AG10803 (cell line): ENCODE measurements at regions not wholly inside any gene's neighbourhood (a gene's known extent, or its start where the extent isn't known, plus 50 kb on each side); places are given as distances from the start of the nearest gene placed in this dataset.
A peak's percentile ranks its signal among the peaks of the same experiment; 100 is the strongest.

Source experiments
- DNase-seq: peaks from one replicate; pipeline ENCODE4 v3.0.0; 2010; ENCODE audit warnings: low read depth
- H3K4me3 ChIP-seq: 2 replicates; pipeline ENCODE4 v1.5.1; 2011; ENCODE audit warnings: mild to moderate bottlenecking, low read length, control low read depth
- CTCF ChIP-seq: conservative IDR thresholded peaks from 2 replicates; pipeline ENCODE4 v1.5.1; 2011; ENCODE audit warnings: mild to moderate bottlenecking, low read length, control low read depth, inconsistent platforms

GRCh38 chr2:71756280-71756906, 303.0 kb downstream of the DYSF start:
- no peak for TF ChIP-seq CTCF
- DNase-seq: peak; percentile 52
- H3K4me3 ChIP-seq: no peak overlapping the region

- no peak for DNase-seq
- TF ChIP-seq CTCF: no peak
- no peak overlapping the region for H3K4me3 ChIP-seq
Measured at GRCh38 chr2:71751590-71751989, 298.2 kb downstream of the DYSF start.

GRCh38 chr2:71749671-71750101, 296.3 kb downstream of the DYSF start:
- peak; percentile 48 for DNase-seq
- H3K4me3 ChIP-seq: no peak overlapping the region
- TF ChIP-seq CTCF: no peak

DNA sequence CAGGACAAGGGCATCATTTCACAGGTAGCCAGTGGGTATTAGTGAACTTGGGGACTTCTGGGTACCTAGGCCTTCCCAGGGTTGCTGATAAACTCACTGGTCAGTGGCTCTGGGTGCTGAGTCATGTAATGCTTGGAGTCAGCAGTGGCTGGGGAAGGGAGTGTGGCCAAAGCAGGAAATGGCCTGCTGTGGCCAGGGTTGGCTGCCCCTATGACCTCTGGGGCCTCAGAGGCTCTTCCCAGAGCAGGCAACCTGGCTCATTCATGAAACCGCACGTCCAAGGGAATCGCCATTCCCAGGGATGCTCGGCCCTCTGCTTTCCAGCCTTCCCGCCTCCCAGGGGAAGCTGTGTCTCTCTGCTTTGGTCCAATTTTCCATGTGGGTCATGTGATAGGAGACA, 294.9 kb downstream of the DYSF start:
- DNase-seq: peak; percentile 26
- no peak overlapping the region for H3K4me3 ChIP-seq
- no peak for TF ChIP-seq CTCF

DNA sequence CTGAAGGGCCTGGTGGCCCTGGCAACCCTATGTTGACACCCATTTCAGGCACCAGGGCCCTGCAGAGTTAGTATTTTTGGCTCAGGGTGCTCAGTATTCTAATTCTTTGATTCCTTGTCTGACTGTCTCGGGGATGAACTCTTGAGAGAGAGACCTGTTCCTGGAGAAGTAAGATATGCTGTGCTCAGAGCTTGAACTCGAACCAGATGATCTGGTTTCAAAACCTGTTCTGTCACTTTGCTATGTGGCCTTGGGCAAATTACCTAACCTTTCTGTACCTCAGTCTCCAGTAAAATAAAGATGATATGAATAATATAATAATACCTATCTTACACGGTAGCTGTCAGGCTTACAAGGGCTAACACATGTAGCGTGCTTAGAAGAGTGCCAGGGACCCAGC, 294.2 kb downstream of the DYSF start:
- DNase-seq: no peak
- no peak overlapping the region for H3K4me3 ChIP-seq
- no peak for TF ChIP-seq CTCF

DNA sequence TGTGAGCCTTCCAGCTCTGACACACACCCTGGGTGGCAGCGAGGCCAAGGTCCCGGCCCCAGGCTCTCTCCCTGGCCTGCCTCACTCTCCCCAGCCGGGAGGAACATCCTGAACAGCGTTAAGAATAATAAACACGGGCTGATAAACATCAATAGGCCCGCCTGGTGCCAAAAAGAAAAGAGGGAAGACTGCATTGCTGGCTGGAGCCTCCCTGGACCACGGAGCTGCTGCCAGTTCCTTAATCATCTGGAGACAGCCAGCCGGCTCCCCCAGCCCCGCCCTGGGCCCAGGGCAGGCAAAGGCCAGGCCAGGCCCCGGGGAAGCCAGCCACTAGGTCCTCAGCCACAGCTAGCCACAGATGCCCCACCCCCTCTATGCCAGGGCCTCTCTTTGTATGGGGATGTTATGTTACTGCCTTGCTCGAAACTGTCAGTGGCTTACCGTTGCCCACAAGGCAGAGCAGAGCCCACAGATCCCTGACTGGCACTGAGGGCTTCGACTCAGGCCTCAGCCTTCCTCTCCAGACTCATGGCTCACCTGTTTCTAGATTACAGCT, 293.7 kb downstream of the DYSF start:
- TF ChIP-seq CTCF: no peak
- no peak overlapping the region for H3K4me3 ChIP-seq
- DNase-seq: peak; percentile 35

GRCh38 chr2:71744781-71745180, 291.4 kb downstream of the DYSF start:
- H3K4me3 ChIP-seq: no peak overlapping the region
- no peak for TF ChIP-seq CTCF
- DNase-seq: no peak
